DMS 273 treated with DMSO at 0.1 percent for 48 hours (cell line): ENCODE measurements at regions not wholly inside any gene's neighbourhood (a gene's known extent, or its start where the extent isn't known, plus 50 kb on each side); places are given as distances from the start of the nearest gene placed in this dataset.
"Not testable (repeated sequence)": the region's sequence is repeated elsewhere in the genome, so short reads cannot be mapped to it uniquely, and the experiment has no call there.

Experiments
- DNase-seq: peaks from one replicate; lab custom pipeline; 2025; lab: John Stamatoyannopoulos, UW

DNA sequence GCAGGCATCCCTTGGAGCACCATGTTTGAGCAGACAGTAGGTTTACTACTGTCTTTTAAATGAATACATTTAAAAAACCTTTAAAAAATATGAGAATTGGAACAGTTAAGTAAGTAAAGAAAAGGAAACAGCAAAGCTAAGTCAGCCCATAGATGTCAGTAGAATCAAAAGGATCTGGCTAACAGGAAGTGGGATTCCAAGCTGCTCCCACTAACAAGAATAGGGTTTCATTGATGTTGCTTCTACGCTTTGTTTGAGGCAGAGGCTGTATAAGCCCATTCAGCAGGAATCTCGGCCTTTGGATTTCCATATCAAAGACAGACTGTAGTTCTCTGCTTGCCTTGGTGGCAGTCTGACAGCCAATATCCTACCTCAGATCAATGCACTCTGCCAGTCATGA, 122.9 kb upstream of the ELAC2 start:
- DNase-seq: no peak

GRCh38 chr17:13135506-13135905, 117.7 kb upstream of the ELAC2 start:
- DNase-seq: no peak

DNA sequence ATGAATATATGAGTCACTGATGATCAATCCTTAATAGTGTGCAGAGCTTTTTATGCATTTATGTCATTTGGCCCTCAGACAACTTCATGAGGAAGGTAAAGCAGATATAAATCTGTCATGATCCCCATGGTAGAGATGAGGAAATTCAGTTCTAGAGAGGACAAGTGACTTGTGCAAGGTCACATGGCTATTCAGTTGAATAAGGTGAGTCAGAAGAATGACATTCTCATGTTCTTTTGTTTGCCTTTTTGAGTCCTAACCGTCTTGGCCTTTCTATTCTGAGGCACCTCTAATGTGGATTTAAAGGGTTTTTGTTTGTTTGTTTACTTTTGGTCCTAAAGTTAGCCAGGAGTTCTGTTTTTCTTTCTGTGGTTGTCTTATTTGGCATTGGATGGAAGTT, 116.2 kb upstream of the ELAC2 start:
- no peak for DNase-seq

DNA sequence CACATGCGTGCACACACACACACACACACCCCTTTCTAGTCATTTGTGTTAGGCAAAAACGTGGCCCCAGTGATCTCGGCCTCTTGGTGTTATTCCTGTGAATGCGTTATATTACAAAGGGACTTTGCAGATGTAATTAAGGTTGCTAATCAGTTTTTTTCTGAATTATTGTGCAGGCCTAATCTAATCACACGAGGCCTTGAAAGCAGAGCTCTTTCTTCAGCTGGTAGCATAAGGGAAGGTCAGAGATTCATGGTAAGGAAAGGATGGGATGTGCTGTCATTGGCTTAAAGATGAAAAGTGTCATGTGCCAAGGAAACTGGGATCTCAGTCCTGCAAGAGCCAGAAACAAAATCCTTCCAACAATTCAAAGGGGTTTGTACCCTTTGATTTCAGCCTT, 113.4 kb upstream of the ELAC2 start:
- no peak for DNase-seq

- DNase-seq: no peak
These were observed 111.5 kb upstream of the ELAC2 start for GRCh38 chr17:13129356-13129755.

GRCh38 chr17:13128676-13129075, 110.8 kb upstream of the ELAC2 start:
- DNase-seq: no peak

DNA sequence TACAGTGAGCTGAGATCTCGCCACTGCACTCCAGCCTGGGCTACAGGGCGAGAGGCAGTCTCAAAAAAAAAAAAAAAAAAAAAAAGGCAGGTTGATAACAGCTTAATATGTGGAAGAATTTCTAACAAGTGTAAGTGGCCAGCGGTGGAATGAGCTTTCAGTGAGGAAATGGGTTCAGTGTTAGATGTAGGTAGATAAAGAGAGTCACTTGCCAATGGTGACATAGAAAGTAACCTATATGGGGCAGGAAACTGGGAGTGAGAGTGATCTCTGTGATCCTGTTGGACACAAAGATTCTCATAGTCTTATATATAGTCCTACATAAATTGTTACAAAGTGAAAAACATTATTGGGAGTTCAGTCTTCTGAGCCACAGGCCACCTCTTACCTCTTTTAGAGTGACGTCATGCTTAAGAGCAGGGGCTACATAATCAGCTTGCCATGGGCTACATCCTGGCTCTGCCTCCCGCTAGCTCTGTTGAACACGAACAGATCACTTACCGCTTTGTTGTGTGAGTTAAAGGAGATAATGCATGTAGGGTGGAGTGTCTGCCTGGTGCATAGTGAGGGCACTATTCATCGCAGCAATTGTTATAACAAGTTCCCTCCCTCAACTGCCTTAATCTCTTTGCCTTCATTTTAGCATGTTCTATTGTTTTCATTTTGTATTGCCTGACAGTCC, 110.2 kb upstream of the ELAC2 start:
- DNase-seq: no peak

DNA sequence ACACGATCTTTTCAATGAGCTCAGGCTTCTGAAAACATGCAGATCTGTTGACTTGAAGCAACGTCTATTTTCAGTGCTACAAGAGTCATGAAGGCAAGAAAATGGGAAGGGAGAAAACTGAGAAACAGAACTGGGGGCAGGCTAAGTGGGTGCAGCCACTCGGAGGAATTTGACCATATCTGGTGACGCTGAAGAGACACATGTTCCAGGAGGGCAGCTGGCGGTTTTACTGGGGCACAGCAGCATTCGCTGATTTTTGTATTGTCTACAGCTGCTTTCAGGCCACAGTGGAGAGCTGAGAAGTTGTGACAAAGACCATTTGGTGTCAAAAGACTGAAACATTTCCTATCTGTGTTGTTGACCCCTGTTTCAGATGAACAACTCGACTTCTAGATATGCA, 103.0 kb upstream of the ELAC2 start:
- DNase-seq: no peak

GRCh38 chr17:13118311-13118710, 100.5 kb upstream of the ELAC2 start:
- DNase-seq: no peak

DNA sequence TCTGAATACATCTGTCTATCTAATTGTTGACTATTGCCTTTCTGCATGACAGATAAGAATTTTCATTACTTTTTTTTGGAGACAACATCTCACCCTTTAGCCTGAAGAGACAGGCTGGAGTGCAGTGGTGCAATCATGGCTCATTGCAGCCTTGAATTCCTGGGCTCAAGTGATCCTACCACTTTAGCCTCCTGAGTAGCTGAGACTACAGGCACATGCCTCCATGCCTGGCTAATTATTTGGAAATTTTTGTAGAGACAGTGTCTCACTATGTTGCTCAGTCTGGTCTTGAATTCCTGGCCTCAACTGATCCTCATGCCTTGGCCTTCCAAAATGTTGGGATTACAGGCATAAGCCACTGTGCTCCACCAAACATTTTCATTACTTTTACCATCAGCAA, 99.8 kb upstream of the ELAC2 start:
- DNase-seq: no peak

DNA sequence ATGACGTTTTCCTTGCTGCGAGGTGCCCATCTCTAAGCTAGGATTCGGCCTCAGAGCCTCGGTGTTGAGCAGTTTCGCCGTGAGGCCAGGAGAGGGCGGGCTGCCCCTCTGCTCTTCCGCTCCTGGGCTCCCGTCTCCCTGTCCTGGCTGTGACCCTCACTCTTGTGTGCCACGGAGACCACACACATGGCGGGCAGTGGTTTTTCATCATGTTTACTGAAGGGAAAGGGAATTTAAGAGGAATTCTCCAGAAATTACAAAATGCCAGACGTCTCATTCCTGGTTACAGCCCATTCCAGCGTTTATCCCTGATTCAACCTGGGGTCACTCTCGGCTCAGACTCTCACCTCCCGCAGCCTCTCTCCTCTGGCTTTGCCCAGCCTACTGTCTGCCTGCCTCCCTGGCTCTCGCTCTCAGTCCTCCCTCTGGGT, 96.8 kb upstream of the ELAC2 start:
- no peak for DNase-seq

DNA sequence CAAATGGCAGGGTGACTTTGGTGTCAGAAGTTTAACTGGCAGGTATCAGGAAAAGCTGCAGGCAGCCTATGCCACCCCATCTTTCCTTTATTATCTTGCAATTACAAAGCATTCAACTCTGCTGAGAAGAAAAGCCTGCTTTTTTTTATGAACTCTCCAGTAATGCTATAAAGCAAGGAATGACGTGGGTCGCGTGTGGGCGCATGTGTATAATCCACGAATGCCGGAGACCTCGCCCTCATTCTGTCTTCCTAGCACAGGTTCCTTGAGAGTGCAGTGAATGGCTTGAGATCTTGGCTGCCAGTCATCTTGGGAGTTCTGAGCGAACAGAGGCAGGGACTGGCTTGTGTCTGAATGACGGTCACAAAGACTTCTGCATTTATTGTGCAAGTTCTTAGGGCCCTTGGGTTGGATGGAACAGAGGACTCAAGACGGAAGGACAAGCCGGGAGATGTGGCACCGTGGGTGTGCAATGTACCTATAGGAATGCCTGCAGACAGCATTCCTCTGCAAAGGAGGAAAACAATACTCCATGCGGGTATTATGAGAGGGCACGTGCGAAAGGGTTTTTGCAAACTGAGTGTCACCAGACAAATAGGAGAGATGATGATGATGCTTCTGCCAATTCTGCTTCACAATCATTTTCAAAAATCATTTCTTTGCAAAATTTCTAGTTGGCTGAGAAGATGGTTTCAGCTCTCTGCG, 96.1 kb upstream of the ELAC2 start:
- DNase-seq: no peak

DNA sequence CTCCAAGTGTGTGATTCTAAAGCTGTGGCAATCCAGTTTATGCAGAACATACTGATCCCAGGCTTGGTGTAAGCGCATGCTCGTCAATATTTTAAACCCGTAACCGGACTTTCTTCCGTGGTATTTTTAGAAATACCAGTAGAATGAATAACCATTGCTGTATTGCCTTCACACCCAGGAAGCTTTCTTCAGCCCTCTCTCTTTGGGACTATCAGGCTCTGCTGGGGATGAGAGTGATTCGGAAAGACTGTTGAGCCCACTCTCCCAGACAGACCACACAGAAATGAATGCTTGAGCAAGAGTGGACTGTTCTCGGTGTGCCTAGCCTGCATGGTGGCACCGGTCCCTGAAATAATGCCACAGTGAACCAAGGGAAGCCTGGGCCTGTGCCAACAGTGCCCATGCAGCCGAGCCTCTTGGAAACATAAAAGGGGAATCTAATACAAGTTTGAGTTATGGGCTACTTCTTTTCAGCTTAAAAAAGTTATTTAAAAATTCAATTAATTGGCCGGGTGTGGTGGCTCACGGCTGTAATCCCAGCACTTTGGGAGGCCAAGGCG, 89.9 kb upstream of the ELAC2 start:
- DNase-seq: no peak

- DNase-seq: no peak
These were observed 88.3 kb upstream of the ELAC2 start for GRCh38 chr17:13106171-13106570.

- DNase-seq: no peak
These were observed 86.7 kb upstream of the ELAC2 start for GRCh38 chr17:13104576-13104975.

DNA sequence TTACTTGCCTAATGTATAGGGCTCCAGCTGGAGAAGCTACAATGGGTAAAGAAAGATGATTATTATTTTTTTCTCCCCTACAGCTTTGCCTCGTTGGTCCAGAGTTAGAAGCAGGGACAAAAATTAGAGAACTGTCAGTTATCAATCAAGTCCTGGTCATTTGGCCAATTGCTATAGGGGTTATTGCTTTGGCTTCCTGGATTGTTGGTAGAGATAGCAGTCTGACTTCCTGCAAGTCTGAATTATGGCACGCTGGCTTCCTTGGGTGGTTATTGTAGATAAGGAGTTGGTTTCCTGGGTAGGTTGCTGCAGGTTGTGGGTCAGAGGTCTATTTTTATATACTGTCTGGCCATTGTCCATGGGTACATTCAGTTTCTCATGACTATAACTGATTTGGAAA, 84.7 kb upstream of the ELAC2 start:
- DNase-seq: no peak

- DNase-seq: no peak
These were observed 82.1 kb upstream of the ELAC2 start for GRCh38 chr17:13099926-13100325.

DNA sequence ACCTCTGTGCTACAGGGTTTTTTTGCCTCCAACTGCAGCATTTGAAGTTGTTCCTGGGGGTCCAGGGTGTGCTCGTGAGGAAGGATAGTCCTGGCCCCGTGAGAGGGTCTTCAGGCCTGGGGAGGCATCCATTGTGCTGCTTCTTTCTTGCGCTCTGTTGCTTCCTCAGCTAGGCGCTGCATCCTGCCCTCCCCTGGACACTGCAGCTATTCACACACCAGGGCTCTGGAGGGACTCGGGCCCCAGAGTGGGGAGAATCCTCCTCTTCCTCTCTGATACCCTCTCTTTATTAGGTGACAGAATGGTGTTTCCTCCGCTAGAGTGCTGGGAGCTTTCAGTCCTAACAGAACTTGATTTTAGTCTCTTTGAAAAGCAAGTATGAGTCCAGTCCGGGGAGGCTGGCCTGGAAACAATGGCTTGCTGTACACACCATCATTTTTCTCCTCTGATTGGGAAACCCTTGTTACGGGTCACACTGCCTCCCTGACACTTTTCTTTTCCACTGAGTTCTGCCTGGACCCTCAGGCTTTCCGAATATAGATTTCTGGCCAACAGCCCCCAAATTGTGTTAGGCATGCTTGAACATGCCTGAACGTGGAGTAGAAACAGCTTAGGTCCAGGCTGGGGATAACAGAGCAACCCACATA, 81.4 kb upstream of the ELAC2 start:
- no peak for DNase-seq

DNA sequence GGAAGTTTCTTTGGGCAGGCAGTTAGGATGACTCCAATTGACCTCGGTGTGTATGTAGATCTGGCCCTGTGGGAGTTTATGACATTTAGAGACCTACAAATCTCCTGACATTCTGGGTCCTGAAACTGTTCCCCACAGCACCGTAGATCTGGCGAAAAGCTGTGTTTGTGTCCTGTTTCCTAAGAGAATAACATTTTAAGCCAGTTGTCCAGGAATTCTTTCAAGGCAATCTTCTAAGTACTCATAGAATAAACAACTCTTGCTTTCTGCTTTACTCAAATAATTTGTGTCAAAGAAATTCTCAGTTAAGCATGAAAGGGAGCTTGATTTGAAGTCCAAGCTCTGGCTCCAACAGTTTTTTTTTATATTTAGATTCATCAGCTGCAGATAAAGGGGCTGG, 78.5 kb upstream of the ELAC2 start:
- no peak for DNase-seq

- not testable (repeated sequence) for DNase-seq
These were observed 74.2 kb upstream of the ELAC2 start for GRCh38 chr17:13092010-13092409.

DNA sequence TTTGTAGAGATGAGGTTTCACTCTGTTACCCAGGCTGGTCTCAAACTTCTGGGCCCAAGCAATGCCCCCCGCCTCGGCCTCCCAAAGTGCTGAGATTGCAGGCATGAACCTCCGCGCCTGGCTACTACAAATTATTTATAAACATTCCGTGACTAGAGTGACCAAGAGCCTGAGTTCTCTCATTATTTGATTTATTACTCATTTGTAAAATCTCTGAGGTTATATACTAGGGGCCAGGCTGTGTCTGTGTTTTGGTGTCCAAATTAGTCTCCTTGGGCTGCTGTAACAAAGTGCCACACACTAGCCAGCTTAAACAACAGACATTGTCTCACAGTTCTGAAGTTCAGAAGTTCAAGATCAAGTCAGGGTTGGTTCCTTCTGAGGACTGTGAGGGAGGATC, 70.8 kb upstream of the ELAC2 start:
- DNase-seq: no peak

DNA sequence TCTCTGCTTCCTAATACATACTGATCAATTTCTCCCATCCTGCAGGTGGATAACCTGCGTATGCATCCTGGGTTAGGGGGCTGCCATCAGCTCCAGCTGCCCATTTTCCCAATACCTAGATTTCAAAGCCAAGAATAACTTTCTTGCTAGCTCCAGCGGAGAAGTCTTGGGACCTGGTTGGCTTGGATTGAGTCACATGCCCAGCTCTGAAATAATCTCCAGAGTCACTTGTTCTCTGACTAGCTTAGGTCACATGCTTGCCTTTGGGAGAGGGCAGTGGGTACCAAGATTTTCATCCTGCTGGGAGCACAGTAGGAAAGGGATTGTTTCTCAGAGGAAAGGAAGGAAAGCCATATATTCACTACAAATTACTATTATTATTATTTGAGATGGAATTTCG, 70.0 kb upstream of the ELAC2 start:
- DNase-seq: no peak

DNA sequence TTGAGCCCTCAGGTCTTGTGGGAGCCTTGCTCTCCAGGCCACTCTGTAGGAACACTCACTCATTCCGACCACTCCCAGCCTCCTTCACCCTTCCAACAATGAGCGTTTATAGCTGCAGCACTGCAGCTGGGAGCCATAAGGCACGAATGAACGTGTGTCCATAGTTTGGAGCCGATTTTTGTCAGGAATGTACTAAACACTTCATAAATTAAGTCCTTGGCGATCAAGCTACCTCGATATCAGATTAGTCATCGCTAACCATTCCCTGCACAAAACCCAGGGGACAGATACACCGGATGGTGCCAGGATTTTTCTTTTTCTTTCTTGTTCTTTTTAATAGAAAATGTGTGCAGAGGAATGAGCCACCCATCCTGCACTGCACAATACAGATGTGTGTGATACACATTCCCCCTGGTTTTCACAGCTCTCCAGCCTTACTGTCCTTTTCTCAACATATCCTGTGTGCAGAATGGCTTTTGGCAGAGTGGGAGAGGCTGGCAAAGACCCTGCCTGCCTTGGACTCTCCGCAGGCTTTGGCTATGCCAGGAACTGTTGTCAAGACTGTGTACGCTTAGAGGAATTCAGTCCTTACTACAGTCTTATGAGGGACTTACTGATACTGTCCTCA, 68.4 kb upstream of the ELAC2 start:
- DNase-seq: no peak
